ENCODE measurements at regions not wholly inside any gene's neighbourhood (a gene's known extent, or its start where the extent isn't known, plus 50 kb on each side); places are given as distances from the start of the nearest gene placed in this dataset.

DNA sequence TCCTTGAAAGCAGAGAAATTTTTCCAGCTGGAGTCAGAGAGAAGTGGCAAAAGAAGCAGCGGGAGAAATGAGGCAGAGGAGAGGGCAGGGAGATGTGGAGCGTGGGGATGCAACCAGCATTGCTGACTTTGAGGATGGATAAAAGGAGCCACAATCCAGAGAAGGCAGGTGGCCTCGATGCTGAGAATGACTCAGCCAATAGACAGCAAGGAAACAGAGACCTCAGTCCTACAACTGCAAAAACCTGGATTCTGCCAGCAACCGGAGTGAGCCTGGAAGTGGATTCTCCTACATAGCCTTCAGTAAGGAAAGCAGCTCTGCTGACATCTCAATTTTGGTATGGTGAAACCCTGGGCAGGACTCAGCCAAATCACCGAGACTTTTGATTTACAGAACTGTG lies 128.9 kb upstream of the ATP1B1 start:
- POLR2A ChIA-PET (ENCODE audit: partially characterized antibody) = no interaction called here
- Mint-ChIP-seq H3K36me3 (no peaks in the 10 kb centered on the region), H3K4me3 (no peak overlapping the region), H3K27ac (no peak overlapping the region), H3K9me3 (no peaks in the 10 kb centered on the region), H3K27me3 (no peaks in the 10 kb centered on the region), H3K4me1 (peaks cover 0 to 2% (median 0%) of the 10 kb centered on the region in 4 donors)
- CTCF ChIA-PET (ENCODE audit: partially characterized antibody) = no interaction called here
- no peak overlapping the region for H3K4me3 ChIP-seq (ENCODE audit: low read length in 2 of 2)
- H3K36me3 ChIP-seq (ENCODE audit: insufficient read depth, low read length) = no peaks in the 10 kb centered on the region
- H3K4me1 ChIP-seq (ENCODE audit: insufficient read depth, low read length) = no peaks in the 10 kb centered on the region
- no peak overlapping the region for H3K27ac ChIP-seq (ENCODE audit: low read depth, low read length)
- no peaks in the 10 kb centered on the region for H3K27me3 ChIP-seq (ENCODE audit: insufficient read depth, low read length)
- DNase-seq = no peak
- intact Hi-C loops (cut with micrococcal nuclease) = no loop called here
- H3K9me3 ChIP-seq (ENCODE audit: control insufficient read depth in 1 of 2, low read length in 2 of 2) = no peaks in the 10 kb centered on the region

DNA sequence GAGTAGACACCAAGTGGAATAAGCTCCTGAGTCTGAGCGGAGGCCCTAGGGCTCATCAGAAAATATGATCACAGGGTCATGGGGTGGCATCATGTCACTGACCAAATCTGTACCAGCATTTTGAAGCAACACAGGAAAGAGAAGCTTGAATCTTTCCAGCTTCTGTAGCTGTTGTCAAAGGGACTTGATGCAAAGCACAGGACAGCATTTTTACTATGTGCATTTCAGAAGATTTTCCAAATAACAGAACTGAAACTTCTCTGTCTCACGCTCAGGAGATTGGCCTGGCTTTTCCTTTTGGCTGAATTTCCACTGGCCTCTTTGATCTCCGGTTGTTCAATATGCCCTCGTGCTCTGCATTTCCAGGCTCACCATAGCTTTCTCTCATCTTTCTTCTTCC lies 127.2 kb upstream of the ATP1B1 start:
- DNase-seq = no peak
- Mint-ChIP-seq H3K36me3 (no peaks in the 10 kb centered on the region), H3K4me1 (peaks cover 0 to 2% (median 0%) of the 10 kb centered on the region in 4 donors), H3K27me3 (no peaks in the 10 kb centered on the region), H3K4me3 (no peak overlapping the region), H3K27ac (no peak overlapping the region), H3K9me3 (no peaks in the 10 kb centered on the region)
- CTCF ChIA-PET (ENCODE audit: partially characterized antibody) = no interaction called here
- POLR2A ChIA-PET (ENCODE audit: partially characterized antibody) = no interaction called here
- intact Hi-C loops (cut with micrococcal nuclease) = no loop called here
- H3K27ac ChIP-seq (ENCODE audit: low read depth, low read length) = no peak overlapping the region
- no peaks in the 10 kb centered on the region for H3K4me1 ChIP-seq (ENCODE audit: insufficient read depth, low read length)
- no peaks in the 10 kb centered on the region for H3K27me3 ChIP-seq (ENCODE audit: insufficient read depth, low read length)
- no peak overlapping the region for H3K4me3 ChIP-seq (ENCODE audit: low read length in 2 of 2)
- H3K36me3 ChIP-seq (ENCODE audit: insufficient read depth, low read length) = no peaks in the 10 kb centered on the region
- no peaks in the 10 kb centered on the region for H3K9me3 ChIP-seq (ENCODE audit: control insufficient read depth in 1 of 2, low read length in 2 of 2)

DNA sequence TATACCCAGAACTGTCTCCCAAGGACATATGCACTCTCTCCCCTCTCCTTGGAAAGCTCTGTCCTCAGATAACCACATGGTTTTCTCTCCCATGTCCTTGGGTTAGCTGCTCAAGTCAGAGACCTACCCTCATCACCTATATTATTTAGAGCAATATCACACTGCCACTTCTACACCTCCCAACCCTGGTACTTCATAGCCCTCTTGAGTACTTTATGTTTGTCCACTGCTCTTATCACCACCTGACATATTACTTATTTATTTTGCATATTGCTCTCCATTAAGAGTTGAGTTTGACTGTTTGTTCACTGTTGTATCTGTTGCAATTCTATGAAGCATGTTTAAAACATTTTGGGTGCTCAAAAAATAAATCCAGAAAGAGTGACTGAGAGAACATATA lies 126.3 kb upstream of the ATP1B1 start:
- Histone ChIP-seq H3K36me3 (ENCODE audit: insufficient read depth, low read length) (no peaks in the 10 kb centered on the region), H3K27me3 (ENCODE audit: insufficient read depth, low read length) (no peaks in the 10 kb centered on the region), H3K4me1 (ENCODE audit: insufficient read depth, low read length) (no peaks in the 10 kb centered on the region), H3K27ac (ENCODE audit: low read depth, low read length) (no peak overlapping the region), H3K4me3 (ENCODE audit: low read length in 2 of 2) (no peak overlapping the region), H3K9me3 (ENCODE audit: control insufficient read depth in 1 of 2, low read length in 2 of 2) (no peaks in the 10 kb centered on the region)
- no peaks in the 10 kb centered on the region for H3K9me3 Mint-ChIP-seq
- no peaks in the 10 kb centered on the region for H3K36me3 Mint-ChIP-seq
- peaks cover 0 to 2% (median 0%) of the 10 kb centered on the region in 4 donors for H3K4me1 Mint-ChIP-seq
- no peak for DNase-seq
- intact Hi-C loops (cut with micrococcal nuclease) = no loop called here
- POLR2A ChIA-PET (ENCODE audit: partially characterized antibody) = no interaction called here
- H3K4me3 Mint-ChIP-seq = no peak overlapping the region
- no peak overlapping the region for H3K27ac Mint-ChIP-seq
- no peaks in the 10 kb centered on the region for H3K27me3 Mint-ChIP-seq
- CTCF ChIA-PET (ENCODE audit: partially characterized antibody) = no interaction called here

DNA sequence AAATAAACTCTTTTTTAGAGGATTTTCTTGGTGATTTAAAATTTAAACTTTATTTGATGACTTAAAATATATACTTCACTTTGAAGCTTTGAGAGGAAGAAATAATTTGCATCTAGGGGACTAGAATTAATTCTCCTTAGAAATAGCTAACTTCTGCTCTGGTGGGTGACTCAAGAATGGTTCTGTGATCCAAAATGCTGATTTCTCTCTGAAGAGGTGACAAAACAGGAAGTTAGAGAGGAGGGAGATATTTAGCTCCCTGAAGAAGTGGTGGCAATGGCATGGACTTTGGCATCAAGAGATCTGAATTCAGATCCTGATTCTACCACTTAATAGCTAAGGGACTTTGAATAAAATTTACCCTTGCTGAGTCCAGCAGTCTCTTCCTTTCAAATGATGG lies 125.8 kb upstream of the ATP1B1 start:
- H3K4me1 Mint-ChIP-seq = peaks cover 0 to 2% (median 0%) of the 10 kb centered on the region in 4 donors
- Histone ChIP-seq H3K27ac (ENCODE audit: low read depth, low read length) (no peak overlapping the region), H3K4me3 (ENCODE audit: low read length in 2 of 2) (no peak overlapping the region), H3K36me3 (ENCODE audit: insufficient read depth, low read length) (no peaks in the 10 kb centered on the region), H3K27me3 (ENCODE audit: insufficient read depth, low read length) (no peaks in the 10 kb centered on the region), H3K4me1 (ENCODE audit: insufficient read depth, low read length) (no peaks in the 10 kb centered on the region), H3K9me3 (ENCODE audit: control insufficient read depth in 1 of 2, low read length in 2 of 2) (no peaks in the 10 kb centered on the region)
- no peaks in the 10 kb centered on the region for H3K27me3 Mint-ChIP-seq
- intact Hi-C loops (cut with micrococcal nuclease) = no loop called here
- no peaks in the 10 kb centered on the region for H3K36me3 Mint-ChIP-seq
- CTCF ChIA-PET (ENCODE audit: partially characterized antibody) = no interaction called here
- no peak overlapping the region for H3K4me3 Mint-ChIP-seq
- no peak for DNase-seq
- POLR2A ChIA-PET (ENCODE audit: partially characterized antibody) = no interaction called here
- H3K27ac Mint-ChIP-seq = no peak overlapping the region
- no peaks in the 10 kb centered on the region for H3K9me3 Mint-ChIP-seq

DNA sequence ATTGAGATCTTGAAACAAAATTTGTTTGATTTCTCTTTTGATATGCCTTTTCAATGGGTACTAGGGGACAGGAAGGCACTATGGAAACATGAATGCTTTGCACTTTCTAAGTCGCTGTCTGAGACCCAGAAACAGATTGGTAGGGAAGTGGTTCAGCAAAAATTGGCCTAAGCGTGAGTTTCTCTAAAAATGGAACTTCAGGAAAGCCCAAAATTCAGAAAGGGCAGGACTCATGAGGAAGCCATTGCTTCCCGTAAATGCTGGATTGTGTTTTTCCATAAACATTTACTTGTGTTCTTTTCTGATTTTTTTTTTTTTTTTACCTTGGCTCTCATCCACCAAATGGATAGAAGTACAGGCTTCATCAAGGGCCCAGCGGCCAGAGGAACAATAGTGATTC lies 123.7 kb upstream of the ATP1B1 start:
- H3K4me3 Mint-ChIP-seq = no peak overlapping the region
- Histone ChIP-seq H3K27me3 (ENCODE audit: insufficient read depth, low read length) (no peaks in the 10 kb centered on the region), H3K27ac (ENCODE audit: low read depth, low read length) (no peak overlapping the region), H3K4me3 (ENCODE audit: low read length in 2 of 2) (no peak overlapping the region), H3K4me1 (ENCODE audit: insufficient read depth, low read length) (no peaks in the 10 kb centered on the region), H3K9me3 (ENCODE audit: control insufficient read depth in 1 of 2, low read length in 2 of 2) (no peaks in the 10 kb centered on the region), H3K36me3 (ENCODE audit: insufficient read depth, low read length) (no peaks in the 10 kb centered on the region)
- ChIA-PET CTCF (ENCODE audit: partially characterized antibody) (no interaction called here), POLR2A (ENCODE audit: partially characterized antibody) (no interaction called here)
- peaks cover 0 to 2% (median 0%) of the 10 kb centered on the region in 4 donors for H3K4me1 Mint-ChIP-seq
- no peak for DNase-seq
- H3K36me3 Mint-ChIP-seq = no peaks in the 10 kb centered on the region
- intact Hi-C loops (cut with micrococcal nuclease) = no loop called here
- H3K27me3 Mint-ChIP-seq = peaks cover 0 to 4% of the 10 kb centered on the region in 2 donors
- H3K27ac Mint-ChIP-seq = no peak overlapping the region
- peaks cover 0 to 2% (median 0%) of the 10 kb centered on the region in 8 donors for H3K9me3 Mint-ChIP-seq

DNA sequence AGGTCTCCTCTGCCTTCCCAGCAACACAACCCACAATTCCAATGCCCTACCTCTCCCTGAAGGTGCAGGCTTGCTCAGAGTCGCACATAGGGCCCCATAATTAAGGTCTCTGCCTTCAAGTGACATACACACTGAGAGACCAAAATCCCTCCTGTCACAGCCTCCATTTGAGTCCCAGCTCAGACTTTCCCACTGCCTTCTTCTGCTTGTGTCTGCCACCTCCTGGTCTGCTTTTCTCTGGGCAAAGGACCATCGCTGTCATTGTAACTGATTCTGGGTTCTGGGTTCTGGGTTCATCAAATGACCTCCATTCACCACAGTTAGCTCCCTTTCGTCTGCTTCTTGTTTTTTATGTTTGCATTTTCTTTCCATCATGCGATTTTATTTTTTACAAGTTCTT lies 119.2 kb upstream of the ATP1B1 start:
- POLR2A ChIA-PET (ENCODE audit: partially characterized antibody) = no interaction called here
- Histone ChIP-seq H3K4me3 (ENCODE audit: low read length in 2 of 2) (no peak overlapping the region), H3K9me3 (ENCODE audit: control insufficient read depth in 1 of 2, low read length in 2 of 2) (no peaks in the 10 kb centered on the region), H3K27me3 (ENCODE audit: insufficient read depth, low read length) (no peaks in the 10 kb centered on the region), H3K4me1 (ENCODE audit: insufficient read depth, low read length) (no peaks in the 10 kb centered on the region), H3K36me3 (ENCODE audit: insufficient read depth, low read length) (no peaks in the 10 kb centered on the region), H3K27ac (ENCODE audit: low read depth, low read length) (no peak overlapping the region)
- H3K4me3 Mint-ChIP-seq = no peak overlapping the region
- peaks cover 5 to 8% of the 10 kb centered on the region in 2 donors for H3K27me3 Mint-ChIP-seq
- peaks cover 0 to 2% (median 0%) of the 10 kb centered on the region in 8 donors for H3K9me3 Mint-ChIP-seq
- H3K36me3 Mint-ChIP-seq = no peaks in the 10 kb centered on the region
- H3K27ac Mint-ChIP-seq = peak overlapping the region in 1 of 7 donors; percentile 38
- CTCF ChIA-PET (ENCODE audit: partially characterized antibody) = no interaction called here
- DNase-seq = no peak
- intact Hi-C loops (cut with micrococcal nuclease) = no loop called here
- peaks cover 0 to 4% (median 4%) of the 10 kb centered on the region in 4 donors for H3K4me1 Mint-ChIP-seq

DNA sequence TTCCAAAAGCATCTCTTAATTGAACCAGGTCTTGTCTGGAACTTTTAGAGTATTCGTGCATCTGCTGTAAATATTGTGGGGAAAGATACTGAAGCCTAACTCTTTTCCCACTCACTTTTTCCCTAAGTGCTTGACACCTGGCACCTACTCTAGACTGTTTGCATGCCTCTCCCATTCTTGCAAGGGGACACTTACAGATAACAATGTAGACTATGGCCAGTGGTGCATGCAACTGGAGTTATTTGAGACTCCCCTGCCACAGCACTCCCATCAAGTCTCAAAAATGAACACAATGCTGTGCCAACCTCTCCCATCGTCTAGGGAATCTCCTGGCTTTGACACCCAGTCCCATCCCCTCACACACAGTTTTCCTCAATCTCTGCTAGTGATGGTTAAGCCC lies 118.6 kb upstream of the ATP1B1 start:
- Mint-ChIP-seq H3K9me3 (peaks cover 0 to 2% (median 0%) of the 10 kb centered on the region in 8 donors), H3K27me3 (peaks cover 5 to 8% of the 10 kb centered on the region in 2 donors), H3K36me3 (no peaks in the 10 kb centered on the region), H3K27ac (no peak overlapping the region), H3K4me1 (peaks cover 0 to 4% (median 4%) of the 10 kb centered on the region in 4 donors), H3K4me3 (no peak overlapping the region)
- ChIA-PET CTCF (ENCODE audit: partially characterized antibody) (no interaction called here), POLR2A (ENCODE audit: partially characterized antibody) (no interaction called here)
- Histone ChIP-seq H3K9me3 (ENCODE audit: control insufficient read depth in 1 of 2, low read length in 2 of 2) (no peaks in the 10 kb centered on the region), H3K36me3 (ENCODE audit: insufficient read depth, low read length) (no peaks in the 10 kb centered on the region), H3K27ac (ENCODE audit: low read depth, low read length) (no peak overlapping the region), H3K27me3 (ENCODE audit: insufficient read depth, low read length) (no peaks in the 10 kb centered on the region), H3K4me3 (ENCODE audit: low read length in 2 of 2) (no peak overlapping the region), H3K4me1 (ENCODE audit: insufficient read depth, low read length) (no peaks in the 10 kb centered on the region)
- DNase-seq = no peak
- intact Hi-C loops (cut with micrococcal nuclease) = no loop called here

DNA sequence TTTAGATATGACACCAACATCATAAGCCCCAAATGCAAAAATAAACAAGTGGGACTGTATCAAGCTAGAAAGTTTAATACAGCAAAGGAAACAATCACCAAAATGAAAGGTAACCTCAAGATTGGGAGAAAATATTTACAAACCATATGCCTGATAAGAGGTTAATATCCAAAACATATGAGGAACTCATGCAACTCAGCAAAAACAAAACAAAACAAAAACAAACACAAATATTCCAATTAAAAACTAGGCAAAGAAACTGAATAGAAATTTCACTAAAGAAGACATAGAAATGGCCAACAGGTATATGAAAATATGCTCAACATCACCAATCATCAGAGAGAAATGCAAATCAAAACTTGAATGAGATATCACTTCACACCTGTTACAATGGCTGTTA lies 116.5 kb upstream of the ATP1B1 start:
- ChIA-PET POLR2A (ENCODE audit: partially characterized antibody) (no interaction called here), CTCF (ENCODE audit: partially characterized antibody) (no interaction called here)
- intact Hi-C loops (cut with micrococcal nuclease) = no loop called here
- no peak overlapping the region for H3K4me3 Mint-ChIP-seq
- Histone ChIP-seq H3K36me3 (ENCODE audit: insufficient read depth, low read length) (no peaks in the 10 kb centered on the region), H3K4me1 (ENCODE audit: insufficient read depth, low read length) (no peaks in the 10 kb centered on the region), H3K27me3 (ENCODE audit: insufficient read depth, low read length) (no peaks in the 10 kb centered on the region), H3K27ac (ENCODE audit: low read depth, low read length) (no peak overlapping the region), H3K4me3 (ENCODE audit: low read length in 2 of 2) (no peak overlapping the region), H3K9me3 (ENCODE audit: control insufficient read depth in 1 of 2, low read length in 2 of 2) (no peaks in the 10 kb centered on the region)
- H3K27ac Mint-ChIP-seq = no peak overlapping the region
- H3K9me3 Mint-ChIP-seq = peaks cover 0 to 2% (median 0%) of the 10 kb centered on the region in 8 donors
- DNase-seq = no peak
- no peaks in the 10 kb centered on the region for H3K36me3 Mint-ChIP-seq
- H3K27me3 Mint-ChIP-seq = peaks cover 5 to 8% of the 10 kb centered on the region in 2 donors
- peaks cover 0 to 4% (median 4%) of the 10 kb centered on the region in 4 donors for H3K4me1 Mint-ChIP-seq

Measured in CD4-positive, alpha-beta memory T cell (primary cell).